GM12864 (cell line): ENCODE measurements at regions not wholly inside any gene's neighbourhood (a gene's known extent, or its start where the extent isn't known, plus 50 kb on each side); places are given as distances from the start of the nearest gene placed in this dataset.

Source experiments
- DNase-seq: peaks from one replicate; pipeline ENCODE4 v3.0.0-alpha.2; 2011; ENCODE audit warnings: low read depth
- H3K4me3 ChIP-seq: 2 replicates; pipeline ENCODE4 v1.5.1; 2011; ENCODE audit warnings: mild to moderate bottlenecking, low read depth, low read length, control low read depth
- TF ChIP-seq, protein P1 (sequence below): IDR thresholded peaks from 2 replicates; pipeline ENCODE4 v1.5.1; 2011; ENCODE audit warnings: low read depth, mild to moderate bottlenecking, moderate library complexity, low read length, control low read depth, inconsistent platforms; ENCODE audit errors: missing control alignments

- DNase-seq, result no peak
These were observed 465.3 kb upstream of the CBLB start for GRCh38 chr3:106333911-106334618.

DNA sequence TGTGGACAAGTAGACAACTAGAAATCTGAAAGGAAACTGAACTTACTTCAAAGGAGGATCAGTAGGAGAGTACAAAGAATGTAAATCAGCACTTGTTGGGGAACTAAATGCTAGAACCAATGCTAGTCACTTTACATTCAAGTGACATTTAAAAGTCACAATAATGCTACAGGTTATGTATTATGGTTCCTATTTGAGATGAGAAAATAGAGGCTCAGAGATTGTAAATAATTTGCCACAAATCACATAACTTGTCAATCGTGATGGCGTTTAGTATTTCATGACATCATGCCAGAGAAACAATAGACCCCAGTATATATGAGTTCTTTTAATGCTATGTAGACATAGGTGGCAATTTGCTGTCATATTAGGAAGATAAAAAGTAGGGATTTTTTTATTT lies 467.8 kb upstream of the CBLB start:
- no peak overlapping the region for H3K4me3 ChIP-seq
- TF ChIP-seq, protein P1, sequence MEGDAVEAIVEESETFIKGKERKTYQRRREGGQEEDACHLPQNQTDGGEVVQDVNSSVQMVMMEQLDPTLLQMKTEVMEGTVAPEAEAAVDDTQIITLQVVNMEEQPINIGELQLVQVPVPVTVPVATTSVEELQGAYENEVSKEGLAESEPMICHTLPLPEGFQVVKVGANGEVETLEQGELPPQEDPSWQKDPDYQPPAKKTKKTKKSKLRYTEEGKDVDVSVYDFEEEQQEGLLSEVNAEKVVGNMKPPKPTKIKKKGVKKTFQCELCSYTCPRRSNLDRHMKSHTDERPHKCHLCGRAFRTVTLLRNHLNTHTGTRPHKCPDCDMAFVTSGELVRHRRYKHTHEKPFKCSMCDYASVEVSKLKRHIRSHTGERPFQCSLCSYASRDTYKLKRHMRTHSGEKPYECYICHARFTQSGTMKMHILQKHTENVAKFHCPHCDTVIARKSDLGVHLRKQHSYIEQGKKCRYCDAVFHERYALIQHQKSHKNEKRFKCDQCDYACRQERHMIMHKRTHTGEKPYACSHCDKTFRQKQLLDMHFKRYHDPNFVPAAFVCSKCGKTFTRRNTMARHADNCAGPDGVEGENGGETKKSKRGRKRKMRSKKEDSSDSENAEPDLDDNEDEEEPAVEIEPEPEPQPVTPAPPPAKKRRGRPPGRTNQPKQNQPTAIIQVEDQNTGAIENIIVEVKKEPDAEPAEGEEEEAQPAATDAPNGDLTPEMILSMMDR, result no peak
- no peak for DNase-seq

More at GRCh38 chr3:106333911-106334618, 465.3 kb upstream of the CBLB start:
- TF ChIP-seq, protein P1, result no peak
- no peak overlapping the region for H3K4me3 ChIP-seq

GRCh38 chr3:106337116-106337515 lies 468.3 kb upstream of the CBLB start:
- no peak for DNase-seq
- TF ChIP-seq, protein P1, result no peak
- H3K4me3 ChIP-seq, result no peak overlapping the region

DNA sequence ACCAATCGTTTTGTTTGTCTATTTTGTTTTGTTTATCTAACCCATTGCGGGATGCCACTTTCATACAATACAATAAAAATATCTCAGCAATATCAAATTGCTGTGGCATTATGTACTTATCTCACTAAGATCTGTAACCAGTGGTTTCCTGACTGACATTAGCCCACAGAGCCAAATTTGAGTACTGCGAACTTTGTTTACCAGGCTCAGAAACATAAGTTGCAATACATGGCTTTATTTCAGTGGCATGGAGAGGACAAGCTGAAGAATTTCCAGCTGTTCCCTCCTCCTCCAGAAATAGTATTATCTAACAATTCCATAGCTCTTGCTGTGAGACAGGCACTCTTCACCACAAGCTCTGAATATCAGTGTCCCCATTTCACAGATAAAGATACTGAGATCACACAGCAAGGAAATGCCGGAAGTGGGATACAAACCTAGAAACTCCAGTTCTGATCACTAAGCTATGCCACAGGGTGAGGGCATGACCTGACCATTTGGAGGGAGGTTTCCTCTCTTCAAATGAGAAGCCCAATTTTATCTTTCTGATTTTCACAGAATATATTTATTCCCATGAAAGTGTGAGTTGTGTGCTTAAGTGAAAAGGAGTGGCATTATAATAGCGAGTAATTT lies 469.9 kb upstream of the CBLB start:
- TF ChIP-seq, protein P1, result no peak
- no peak overlapping the region for H3K4me3 ChIP-seq
- no peak for DNase-seq

DNA sequence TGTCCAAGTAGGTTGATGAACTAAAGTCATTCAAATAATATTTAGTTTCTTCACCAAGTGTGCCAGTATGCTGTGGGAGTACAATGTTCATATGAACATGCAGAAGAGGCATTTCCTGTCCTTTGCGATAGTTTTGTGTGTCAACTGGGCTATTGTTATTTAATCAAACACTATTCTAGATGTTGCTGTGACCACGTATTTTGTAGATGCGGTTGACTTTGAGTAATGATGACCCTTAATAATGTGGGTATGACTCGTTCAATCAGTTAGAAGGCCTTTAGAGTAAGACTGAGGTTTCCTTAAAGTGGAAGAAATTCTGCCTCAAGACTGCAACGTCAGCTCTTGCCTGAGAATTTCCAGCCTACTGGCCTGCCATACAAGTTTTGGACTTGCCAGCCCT lies 470.7 kb upstream of the CBLB start:
- no peak for DNase-seq
- no peak overlapping the region for H3K4me3 ChIP-seq
- TF ChIP-seq, protein P1, result no peak

DNA sequence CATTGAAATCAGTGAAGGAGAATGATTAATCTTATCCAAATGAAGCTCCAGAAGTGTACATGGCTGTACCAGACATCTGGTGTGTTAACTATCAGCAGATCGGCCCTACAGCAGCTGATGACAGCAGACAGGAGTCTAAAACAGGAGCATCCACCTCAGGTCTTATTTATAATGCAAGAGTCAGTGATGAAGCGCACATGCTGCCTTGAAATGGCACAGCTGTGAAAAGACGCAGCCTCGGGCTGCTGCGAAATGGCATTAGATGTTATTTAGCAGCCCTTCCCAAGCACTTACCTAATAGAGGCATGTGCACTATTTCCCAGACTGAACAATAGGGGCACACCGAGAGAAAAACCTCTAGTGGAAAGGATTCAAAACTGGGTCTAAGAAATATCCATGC lies 472.3 kb upstream of the CBLB start:
- DNase-seq, result no peak
- TF ChIP-seq, protein P1, result no peak
- no peak overlapping the region for H3K4me3 ChIP-seq
